CD4-positive, alpha-beta T cell treated with Interferon alpha-2 for 1 hour (primary cell): ENCODE measurements at regions not wholly inside any gene's neighbourhood (a gene's known extent, or its start where the extent isn't known, plus 50 kb on each side); places are given as distances from the start of the nearest gene placed in this dataset.

Source experiments
- DNase-seq, 2 donors: peaks; one replicate each; pipeline ENCODE4 v3.0.0-alpha.2; 2020 to 2022

DNA sequence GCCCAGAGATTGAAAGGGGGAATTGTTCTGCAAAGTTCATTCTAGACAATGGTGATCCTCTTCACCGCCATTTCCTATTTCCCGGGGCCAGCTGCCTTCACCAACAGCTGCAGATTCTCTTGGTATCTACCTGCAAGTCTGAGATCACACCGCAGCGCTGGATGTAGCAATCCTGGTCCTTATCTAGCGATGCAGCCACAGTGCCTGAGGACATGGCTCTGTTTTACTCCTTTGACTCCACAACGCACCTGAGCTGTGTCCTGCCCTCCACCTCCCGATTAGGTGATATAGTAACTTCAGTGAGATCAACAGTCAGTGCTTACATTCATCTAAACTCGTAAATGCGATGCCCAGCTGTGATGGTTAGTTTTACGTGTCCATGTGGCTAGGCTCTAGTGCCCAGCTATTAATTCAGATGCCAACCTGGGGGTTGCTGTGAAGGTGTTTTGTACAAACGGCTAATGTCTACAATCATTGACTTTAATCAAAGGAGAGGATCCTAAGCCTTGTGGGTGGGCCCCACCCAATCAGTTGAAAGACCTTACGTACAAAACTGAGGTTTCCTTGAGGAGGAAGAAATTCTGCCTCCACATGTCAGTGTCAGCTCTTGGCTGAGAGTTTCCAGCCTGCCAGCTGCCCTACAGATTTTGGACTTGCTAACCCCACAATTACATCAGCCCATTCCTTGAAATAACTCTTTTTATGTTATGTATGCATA is 189.8 kb downstream of the SH3BP4 start:
- no peak for DNase-seq

DNA sequence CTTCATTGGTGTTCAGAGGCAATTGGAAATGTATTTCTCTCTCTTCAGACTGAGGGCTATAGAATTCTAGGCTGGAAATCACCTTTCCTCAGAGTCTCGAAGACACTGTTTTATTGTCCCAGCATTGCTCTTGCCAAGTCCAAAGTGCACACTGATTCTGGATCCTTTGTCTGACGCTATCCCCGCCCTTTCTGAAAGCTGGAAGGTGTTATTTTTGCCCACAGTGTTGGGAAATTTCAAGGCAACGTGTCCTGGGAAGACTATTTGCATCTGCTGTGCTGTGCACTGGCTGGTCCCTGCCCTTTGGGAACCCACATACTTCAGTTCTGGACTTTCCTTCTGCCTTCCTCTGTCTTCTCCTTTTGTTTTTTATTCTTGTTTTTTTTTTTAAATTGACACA is 190.8 kb downstream of the SH3BP4 start:
- no peak for DNase-seq

DNA sequence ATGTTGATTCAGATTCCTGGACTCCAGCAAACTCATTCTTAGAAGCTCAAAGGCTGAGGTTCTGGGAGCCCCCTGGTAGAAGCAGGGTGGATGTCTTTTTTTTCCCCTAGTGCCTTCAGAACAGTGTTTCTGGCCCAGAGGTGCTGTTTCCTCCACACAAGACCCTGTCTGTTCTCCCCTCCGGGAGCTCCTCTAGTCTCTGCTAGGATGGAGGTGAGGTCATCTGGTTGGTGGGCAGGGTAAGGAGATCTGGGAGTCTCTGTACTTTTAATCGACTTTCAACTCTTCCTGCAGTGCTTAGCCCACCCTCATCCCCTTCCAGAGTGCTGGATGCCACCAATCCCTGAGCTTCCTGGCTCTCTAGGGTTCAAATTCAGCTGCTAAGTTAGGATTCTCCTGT is 192.0 kb downstream of the SH3BP4 start:
- DNase-seq: no peak

DNA sequence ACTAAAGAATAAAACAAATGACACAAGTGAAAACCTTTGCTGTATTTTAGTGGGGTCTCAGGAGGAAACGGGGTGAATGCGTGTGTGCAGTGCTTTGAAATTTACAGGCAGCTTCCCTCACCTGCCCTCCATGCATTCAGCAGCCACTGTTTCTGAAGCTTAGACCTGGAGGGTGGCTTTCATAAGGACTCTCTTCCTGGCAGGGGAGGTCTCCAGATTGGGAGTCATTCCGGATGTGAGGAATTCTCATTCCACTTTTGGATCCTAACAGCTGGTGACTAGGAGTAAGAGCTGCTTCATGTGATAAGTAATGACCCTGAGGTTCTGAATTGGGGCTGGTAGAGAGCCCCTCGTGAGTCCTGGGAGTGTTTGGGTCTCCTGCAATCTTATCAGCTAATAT is 192.5 kb downstream of the SH3BP4 start:
- no peak for DNase-seq

DNA sequence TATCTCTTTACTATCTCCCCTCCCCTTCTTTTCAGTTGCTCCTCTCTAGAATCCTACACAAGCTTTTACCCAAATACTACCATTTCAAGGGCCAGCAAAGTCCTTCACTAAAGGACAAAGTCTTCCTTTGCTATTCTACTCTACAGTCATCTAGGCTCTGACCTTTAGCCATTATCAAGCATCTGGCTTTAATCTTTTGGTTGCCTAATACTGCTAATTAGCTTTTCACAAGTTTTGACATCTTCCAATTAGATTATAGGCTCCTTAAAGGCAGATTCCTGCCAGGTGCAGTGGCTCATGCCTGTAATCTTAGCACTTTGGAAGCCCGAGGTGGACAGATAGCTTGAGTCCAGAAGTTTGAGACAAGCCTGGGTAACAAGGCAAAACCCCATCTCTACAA is 194.4 kb downstream of the SH3BP4 start:
- no peak for DNase-seq

DNA sequence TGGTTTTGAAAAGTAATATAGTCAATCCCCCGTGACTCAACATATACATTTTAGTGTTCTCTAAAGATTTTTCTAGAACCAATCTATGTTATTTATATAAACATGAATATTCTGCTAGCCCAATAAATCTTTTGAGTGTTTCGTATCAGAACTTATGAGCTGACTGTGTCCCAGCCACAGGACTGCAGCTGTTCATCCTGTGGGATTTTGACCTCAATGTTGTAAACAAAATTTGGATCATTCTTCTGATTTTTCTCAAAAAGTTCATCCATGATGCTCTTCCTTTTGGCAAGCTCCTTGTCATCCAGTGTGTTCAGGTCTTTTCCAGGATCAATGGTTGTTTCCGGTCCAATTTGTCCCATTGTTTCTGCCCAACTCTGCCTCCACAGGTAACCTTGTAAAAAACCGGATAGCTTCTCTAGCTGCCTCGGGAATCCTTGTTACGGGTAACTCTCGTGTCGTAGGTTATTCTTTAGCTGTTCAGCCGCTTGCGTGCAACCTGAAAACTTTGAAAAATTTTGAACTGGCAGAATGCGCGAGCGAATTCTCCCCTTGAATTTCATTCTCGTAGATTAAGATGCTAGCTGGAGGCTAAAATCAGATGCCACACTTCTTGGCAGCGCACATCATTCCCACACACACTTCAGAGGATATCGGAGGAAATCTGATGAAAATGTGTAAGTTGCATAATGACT is 195.2 kb downstream of the SH3BP4 start:
- DNase-seq: no peak

DNA sequence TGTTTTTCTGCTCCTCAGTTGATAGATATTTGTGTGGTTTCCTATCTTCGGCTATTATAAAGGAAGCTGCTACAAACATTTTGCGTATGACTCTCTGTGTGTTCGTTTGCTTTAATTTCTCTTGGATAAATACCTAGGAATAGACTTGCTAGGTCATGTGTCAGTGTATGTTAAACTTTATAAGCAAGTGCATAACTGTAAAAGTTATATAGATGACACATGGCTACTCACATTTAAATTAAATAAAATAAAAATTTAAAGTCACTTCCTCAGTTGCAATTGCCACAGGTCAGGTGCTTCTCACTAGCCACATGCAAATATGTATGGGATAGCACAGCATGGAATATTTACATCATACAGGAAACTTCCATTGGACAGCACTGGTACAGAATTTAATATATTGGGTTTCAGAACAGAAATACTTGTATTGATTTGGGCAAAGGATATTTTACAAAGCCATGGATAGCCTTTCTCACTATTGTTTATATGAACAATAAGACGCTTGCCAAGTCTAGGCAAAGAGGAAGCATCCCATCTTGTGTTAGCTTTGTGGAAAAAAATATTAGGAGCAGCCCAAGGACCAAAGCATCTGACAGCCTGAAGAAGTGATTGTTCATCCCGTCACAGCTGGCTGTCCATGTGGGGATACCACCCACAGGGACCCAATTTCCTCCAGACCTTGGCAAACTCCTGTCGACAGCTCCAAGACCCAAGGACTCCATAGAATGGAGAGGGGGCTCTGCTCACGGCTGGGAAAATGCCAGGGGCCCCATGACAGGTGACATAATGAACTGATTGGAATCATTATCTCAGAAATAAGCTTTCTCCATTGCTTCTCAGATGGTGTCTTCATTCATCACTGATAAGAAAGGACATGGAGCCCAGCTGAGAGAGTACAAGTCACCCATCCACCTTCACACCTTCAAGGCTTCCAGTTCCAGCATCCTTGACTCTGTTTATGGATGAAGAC is 196.7 kb downstream of the SH3BP4 start:
- DNase-seq: no peak

DNA sequence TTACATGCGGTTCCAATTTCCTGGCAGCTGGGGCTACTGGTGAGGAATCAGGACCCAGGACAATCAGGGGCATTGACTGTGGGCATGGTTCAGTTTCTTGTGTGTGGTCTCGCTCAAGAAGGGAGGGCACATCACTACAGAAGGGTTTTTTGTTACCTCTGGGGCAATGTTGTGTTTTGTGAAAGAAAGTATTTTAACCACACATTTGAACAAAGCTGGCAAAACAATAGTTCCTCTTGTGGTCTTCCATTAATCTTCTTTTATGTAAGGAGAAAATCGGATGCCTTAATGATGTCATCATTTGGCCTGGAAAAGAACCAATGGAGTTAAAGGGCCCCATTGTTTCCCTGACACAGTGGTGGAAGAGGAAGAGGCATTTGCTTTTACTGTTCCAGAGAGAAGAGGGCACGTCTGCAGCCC is 197.4 kb downstream of the SH3BP4 start:
- no peak for DNase-seq

DNA sequence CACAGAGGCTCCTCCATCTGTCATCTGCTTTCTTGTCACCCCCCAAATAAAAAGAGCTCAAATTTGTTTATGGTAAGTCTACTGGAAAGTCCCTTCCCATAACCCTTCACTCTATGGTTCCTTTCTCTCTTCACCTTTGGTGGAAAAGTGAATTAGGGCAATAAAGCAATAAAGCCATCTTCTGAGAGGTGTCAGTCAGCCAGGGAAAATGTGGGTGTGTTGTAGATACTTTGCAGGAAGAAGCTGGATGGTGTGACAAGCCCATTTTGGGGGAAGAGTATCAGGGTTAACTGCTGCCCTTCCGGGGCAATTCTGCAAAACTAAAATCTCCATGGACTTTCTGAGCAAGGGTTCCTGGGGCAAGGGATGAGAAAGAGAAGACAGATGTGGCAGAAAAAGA is 197.9 kb downstream of the SH3BP4 start:
- DNase-seq: no peak

DNA sequence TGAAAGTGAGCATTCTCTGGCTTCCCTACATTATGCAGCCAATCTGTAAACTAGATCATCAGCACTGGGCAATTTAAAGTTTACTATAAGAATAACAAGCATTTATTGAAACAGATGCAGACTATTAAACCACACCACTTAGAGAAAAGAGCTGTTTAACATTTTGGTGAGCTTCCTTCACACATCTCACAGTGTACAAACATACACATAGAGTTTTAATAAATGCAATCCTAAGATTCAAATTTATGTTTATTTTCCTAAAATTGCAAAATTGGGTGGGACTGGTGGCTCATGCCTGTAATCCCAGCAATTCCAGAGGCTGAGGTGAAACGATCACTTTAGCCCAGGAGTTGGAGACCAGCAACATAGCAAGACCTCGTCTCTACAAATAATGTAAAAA is 199.3 kb downstream of the SH3BP4 start:
- no peak for DNase-seq

DNA sequence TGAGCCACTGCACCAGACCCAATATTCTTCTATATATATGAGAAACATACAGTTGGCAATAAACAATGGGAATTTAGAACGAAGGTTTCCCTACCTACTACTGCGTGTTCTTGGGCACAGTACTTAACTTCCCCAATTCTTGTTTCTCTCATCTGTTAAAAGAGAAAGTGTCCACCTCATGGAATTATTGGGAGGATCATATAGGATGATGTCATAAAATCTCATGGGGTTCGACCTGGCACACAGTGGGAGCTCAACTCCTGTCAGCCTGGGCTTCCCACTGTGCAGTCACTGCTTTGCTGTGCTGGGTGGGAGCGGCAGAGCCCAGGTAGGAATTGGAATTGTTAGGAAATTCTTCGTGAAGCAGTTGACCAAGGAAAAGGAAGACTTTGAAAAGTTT is 203.3 kb downstream of the SH3BP4 start:
- DNase-seq: no peak

DNA sequence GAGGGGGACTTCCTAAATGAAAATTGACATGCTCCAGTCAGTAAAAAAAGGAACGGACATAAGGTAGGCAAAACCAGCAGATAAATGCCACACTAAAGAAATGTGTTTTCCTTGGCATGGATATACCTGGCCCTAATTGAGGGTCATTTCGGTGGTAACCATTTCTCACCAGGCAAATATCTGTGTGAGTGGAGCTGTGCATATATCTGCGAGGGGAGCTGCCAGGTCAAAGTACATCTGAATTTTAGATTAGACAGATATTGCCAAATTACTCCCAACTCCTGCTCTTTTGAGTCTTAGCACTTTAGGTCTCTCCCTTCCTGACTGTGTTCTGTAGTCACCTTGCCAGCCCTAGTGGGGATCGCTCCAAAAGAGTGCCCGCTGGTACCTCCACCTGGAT is 204.2 kb downstream of the SH3BP4 start:
- no peak for DNase-seq

DNA sequence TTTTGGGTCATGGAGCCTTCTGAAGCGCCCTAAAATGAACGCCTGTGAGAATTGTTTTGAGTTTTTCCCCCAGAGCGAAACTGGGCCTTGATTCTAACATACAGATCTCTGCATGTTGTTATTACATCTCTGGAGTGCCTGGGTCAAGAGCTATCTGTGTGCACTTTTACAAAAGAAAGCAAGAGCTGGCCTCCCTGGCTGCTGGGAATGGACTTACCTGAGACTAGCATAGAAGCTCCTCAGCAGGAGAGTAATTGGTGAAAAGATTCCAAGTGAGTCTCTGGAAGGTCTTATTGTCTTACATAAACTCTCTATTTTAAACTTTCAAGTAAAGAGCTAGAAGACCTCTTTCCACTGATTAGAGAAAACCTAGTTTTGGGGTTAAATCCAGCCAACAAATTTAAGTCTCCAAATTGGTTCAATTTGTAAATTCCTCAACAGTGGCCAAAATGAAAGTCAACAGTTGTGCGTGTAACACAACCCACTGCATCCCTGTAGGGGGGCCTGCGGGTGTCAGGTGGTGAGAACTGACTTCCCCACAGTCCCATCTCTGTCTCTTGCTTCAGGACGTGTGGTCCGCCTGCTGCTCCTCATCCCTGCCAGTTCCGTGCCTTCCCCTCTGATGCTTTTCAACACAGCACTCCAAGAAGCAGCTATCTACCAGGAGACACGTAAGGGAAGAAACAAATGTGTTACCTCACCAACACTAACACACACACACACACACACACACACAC is 206.1 kb downstream of the SH3BP4 start:
- no peak for DNase-seq

DNA sequence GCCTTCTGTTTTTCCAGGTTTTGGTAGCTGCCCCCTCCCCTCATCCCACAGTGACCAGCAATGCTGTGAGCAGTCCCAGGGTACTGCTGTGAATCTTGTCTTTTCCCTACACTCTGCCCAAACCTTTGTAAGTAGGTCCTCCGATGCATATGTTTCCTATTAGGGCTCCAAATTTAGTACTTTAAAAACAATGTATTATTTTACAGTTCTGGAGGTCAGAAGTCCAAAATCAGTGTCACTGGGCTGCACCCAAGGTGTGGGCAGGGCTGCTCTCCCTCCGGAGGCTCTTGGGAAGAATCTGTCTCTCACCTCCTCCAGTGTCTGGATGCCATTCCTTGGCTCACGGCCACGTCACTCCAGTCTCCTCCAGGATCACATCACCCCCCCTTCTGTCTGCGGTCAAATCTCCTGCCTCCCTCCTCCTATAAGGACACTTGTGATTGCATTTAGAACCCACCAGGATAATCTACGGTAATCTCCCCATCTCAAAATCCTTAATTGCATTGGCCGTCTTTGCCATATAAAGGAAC is 208.5 kb downstream of the SH3BP4 start:
- no peak for DNase-seq

DNA sequence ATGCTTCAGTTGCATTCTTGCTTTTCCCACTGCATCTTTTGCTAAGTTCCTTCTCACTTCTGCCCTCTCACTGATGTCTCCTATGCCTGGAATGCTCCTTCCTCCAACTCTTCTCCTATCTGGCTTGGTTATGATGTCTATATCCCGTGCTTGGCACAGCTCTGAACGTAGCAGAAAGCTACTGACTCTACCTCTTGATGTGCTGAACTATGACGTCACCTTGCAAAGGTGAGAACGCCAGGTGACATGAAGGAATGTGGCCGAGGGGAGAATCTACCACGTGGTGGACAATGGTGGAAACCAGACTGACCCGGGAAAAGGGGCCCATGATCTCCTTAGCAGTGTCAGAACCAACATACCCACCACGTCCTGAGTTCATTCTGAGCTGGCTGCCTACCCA is 209.7 kb downstream of the SH3BP4 start:
- DNase-seq: no peak

DNA sequence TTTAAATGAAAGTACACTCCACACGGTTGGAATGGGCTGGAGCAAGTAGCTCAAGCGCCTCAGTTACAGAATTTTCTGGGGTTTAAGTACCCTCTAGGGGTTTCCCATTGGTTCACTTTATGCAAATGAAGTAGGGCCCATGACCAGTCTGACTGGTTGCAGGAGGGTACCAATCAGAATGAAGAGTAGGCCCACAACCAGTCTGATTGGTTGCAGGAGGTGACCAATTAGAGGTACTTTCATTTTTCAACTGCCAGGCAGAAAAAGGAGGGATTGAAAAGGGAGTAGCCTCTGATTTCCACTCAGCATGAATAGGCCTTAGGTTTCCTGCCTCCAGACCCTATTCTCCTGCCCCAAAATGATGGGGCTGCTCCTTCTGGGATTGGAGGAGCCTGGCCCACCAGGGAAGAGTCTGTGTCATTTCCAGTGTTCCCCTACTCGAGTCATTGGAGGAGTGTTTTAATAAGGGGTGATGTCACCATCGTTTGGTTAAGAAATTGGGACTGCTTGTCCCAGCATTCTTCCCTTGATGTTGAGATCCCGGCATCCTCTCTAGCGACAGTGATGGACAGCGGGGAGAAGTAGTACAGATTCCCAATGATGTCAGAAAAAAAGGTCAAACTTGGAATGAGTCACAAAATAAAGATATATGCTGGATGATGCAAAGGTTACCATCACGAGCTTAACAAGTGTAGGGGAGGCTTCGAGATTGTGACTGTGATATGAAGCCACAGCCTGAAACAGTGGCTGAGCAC is 210.4 kb downstream of the SH3BP4 start:
- DNase-seq: no peak

DNA sequence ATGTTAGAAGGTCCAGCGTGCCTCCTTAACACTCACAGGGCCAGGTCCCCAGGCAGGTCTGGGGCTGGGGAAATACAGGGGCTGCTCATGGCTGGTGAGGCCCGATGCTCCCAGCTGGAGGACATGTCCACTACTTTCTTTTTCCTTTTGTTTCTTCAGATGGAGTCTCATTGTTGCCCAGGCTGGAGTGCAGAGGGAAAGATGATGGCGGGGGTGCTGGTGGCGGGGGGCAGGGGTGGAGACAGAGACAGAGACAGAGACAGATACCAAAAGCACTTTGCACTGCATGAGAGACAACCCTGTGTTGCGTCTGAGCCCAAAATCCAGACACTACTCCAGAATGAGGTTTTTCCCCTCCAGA is 211.0 kb downstream of the SH3BP4 start:
- no peak for DNase-seq

DNA sequence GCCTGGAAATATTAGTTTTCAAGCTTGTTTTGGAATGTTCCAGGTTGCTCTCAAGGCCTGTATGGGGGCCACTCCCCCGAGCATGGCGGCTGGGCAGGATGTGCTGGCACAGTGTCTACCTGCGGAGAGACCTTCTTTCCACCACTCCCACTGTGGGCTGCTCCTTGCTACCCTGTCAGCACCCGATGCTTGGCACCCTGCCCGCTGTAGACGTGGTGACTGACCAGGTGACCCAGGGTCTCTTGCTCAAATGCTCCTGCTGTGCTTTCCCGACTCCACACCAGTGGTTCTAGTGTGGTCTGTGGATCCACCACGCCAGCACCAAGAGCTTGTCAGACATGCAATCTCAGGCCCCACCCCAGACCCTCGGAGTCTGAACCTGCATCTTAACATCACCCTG is 213.3 kb downstream of the SH3BP4 start:
- DNase-seq: no peak

DNA sequence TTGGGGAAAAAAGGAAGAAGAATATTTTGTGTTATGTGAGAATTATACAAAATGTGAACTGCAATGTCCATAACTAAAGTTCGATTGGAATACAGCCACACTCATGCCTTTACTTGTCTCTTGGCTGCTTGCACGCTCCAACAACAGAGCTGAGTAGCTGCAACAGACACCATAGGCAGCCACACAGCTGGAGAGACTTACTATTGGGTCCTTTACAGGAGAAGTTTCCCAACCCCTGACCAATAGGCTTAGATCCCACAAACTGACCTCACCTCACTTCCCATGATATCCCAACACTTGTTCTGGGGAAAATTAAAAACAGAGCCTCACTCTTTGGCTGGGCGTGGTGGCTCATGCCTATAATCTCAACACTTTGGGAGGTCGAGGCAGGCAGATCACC is 213.8 kb downstream of the SH3BP4 start:
- no peak for DNase-seq

DNA sequence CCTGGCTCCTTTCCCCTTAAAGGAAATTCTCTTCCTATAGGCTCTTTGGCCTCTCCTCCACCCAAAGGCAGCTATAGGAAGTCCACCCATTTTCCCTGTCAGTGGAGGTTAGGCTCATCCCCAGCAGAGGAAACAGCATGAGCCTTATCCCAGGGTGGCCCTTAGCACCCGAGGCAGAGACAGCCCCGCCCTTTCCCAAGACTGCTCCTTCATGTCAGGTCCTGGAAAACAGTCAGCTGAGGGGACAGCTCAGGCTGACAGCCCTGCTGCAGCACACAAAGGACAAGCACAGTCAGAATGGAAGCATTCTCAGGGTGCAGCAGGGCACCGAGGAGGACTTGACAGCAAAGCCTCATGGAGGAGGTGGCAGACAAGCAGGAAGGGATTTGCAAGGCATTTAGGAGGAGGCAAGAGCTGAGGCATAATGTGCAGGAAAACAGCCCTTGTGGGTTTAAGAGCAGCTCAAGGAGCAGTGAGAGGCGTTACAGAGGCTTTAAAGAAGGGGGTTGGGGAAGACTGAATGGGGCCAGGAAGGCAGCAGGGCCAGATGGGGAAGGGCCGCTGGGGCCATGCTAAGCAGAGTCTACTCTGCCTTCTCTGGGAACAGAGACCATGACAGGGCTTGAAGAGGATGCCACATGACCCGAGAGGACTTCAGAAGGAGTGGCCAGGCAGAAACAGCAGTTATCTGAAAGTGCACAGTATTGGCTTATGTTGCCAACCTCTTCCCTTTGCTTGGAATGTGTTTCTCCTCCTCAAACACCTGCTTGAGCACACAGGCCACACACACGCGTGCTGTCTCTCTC is 216.6 kb downstream of the SH3BP4 start:
- DNase-seq: no peak

DNA sequence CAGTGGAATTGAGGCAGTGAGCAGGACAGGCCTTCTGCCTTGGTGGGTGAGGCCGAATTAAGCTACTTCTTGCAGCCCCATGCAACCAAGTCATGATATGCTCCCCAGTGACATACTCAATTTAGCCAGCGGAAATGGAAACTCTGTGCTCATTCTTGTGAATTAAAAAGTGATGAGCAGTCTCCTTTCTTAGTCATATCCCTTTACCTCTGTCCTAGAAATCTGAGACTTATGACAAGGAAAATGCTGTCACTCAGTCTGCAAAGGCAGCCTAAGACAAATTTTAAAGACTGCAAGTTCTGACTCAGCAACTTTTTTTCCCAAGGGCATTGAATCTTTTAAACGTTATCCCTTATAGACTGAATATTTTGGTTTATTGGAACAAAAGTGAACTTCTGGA is 218.2 kb downstream of the SH3BP4 start:
- DNase-seq: no peak
